Stimulated activated CD4-positive, alpha-beta T cell treated with anti-CD3 and anti-CD28 coated beads, Interleukin-12 subunit alpha, Interleukin-12 subunit beta, amount 100 ng/mL, for 4 hours (primary cell): ENCODE measurements at regions not wholly inside any gene's neighbourhood (a gene's known extent, or its start where the extent isn't known, plus 50 kb on each side); places are given as distances from the start of the nearest gene placed in this dataset.

ENCODE experiments used
- DNase-seq: peaks from one replicate; pipeline ENCODE4 v3.0.0-alpha.2; 2020

DNA sequence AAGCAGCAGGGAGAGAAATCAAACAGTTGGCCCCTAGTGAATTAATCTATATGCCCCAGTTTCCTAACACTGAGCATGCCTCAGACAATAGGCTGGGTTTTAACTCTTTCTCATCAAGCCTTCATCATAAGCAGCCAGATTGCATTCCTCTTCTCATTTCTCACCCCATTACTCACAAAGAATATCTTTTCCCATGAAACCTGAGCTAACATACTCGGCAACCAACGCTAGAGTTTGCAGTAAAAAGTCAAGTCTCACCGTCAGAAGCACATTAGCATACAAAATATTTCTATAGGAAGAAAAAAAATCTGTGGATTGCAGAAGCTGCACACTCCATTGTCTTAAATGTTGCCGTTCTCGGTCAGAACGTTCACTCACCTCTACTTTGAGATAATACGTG, 429.9 kb upstream of the ARID1B start:
- DNase-seq = no peak

DNA sequence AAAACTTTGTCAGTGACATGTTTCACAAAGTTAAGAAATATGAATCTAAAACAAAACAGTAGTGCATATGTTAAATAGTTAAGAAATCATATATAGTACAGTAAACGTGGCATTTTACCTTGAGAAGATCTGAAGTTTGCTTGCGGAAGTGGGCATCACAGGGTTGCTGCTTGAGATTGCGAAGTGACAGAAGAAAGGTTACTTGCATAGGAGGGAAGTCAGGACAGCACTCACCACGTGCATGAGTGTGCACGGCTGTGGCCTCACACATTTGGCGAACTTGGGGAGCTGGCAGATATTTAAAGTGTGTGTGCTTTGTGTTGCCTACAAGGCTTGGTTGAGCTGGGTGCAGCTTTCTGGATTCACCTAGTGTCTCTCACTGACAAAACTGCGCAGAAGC, 431.5 kb upstream of the ARID1B start:
- DNase-seq = no peak

DNA sequence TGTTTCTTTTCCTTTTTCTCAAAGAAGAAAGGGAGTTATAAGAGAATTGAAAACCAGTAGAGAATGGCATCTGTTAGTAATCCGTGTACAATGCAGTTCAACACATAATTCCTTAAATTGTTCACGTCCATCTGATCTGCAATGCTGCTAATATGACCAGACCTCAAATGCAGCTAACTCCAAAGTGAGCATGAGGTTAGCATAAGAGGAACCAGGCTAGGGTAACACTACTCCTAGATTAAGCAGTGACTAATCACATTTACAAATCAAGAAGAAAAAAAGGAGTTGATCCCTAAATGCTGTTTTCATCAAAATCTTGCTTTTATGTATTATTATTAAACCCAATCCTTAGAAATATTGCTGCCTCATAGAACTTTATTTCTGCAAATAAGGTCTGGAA, 432.7 kb upstream of the ARID1B start:
- no peak for DNase-seq

DNA sequence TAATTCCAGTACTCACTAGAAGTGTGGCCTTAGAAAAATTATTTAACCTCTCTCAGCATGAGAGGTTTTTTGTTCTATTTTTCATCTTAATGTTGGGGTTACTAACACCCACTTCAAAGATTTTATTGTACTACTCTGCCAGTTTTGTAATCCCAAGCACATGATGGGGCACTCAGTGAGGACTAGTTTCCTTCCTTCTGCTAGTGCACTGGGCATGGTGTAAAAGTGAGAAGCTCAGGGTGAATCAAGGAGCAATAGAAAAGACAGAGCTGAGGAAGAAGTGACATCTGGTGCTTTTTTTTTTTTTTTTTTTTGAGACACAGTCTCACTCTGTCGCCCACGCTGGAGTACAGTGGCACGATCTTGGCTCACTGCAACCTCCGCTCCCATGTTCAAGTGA, 439.4 kb upstream of the ARID1B start:
- no peak for DNase-seq

DNA sequence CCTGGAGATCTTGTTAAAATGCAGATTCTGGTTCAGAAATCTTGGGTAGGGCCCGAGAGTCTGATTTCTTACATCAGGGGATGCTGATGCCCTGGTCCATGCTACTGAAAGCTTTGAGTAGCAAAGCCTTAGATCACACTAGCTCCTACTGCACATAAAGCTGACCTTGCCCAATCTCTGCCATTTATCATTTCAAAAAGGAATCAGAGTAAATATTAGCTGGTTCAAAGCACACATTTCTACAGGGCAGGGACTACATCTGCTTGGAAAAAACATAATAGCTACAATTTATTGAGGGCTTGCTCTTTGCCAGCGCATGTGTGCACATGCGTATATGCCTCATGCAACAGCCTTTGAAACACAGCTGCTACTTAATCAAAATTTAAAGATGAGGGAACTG, 440.4 kb upstream of the ARID1B start:
- no peak for DNase-seq

DNA sequence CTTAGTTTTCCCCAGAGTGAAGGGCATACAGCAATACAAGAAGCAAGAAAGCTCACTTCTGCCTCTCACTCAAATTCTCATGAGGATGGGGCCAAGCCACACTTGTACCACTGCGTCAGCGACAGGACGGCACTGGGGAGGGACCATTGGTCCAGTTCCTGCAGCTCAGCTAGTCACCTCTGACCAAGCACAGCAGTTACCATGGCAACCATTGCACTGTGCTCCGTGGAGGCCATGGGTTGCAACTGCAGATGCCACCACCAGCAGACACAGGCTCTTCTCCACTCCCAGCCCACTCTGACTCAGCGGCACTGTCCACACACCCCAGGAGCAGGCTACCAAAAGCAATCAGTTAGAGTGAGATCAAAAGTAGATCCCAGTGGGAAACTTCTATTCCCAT, 441.1 kb upstream of the ARID1B start:
- DNase-seq = no peak

DNA sequence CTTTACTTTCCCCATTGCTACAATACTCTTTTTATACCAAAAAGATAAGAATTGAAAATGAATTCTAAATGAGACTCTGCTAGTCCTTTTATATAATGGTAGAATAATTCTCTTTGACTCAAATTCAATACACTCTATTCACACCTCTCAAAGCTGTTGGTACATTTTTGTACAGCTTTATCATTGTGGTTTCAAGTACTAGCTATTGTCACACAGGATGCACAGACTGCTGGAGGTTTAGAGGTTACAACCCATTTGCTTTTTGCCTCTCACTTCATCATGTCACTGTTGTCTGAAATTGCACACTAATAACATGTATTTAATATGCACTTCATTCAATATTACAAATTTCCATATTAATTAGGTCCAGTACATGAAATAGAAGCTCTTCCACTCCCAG, 442.2 kb upstream of the ARID1B start:
- no peak for DNase-seq

DNA sequence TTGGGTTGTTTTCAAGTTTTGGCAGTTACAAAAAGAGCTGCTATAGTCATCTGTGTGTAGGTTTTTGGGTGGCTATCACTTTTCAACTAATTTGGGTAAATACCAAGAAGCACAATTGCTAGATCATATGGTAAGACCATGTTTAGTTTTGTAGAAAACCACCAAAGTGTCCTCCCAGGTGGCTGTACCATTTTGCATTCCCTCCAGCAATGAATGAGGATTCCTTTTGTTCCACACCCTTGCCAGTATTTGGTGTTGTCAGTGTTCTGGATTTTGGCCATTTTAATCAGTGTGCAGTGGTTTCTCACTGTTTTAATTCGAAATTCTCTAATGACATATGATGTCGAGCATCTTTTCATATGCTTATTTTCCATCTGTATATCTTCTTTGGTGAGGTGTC, 457.5 kb upstream of the ARID1B start:
- DNase-seq = no peak

DNA sequence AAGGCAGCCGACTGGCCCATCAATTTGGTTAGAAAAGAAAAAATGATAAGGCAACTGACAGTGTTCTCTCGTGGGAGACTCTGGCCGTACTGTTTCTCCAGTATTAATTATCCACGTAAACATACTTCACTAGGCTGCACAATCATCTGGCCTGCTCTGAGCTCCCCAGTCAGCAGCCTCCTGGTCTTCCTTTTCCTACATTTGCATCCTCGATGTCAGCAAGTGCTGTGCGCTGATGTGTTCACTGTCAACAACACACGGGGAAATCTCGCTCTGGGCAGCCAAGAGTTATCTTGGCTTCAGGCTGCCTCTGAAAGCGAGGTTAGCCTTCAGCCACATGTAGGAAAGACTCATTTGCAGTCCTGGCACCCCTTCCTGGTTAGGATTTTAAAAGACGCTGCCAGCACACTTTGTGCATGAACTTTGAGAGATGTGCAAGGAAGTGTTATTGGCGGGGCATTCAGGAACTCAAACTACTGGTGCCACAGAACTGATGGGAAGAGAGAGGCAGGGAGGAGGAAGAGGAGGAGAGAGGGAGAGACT, 460.5 kb upstream of the ARID1B start:
- DNase-seq = no peak

DNA sequence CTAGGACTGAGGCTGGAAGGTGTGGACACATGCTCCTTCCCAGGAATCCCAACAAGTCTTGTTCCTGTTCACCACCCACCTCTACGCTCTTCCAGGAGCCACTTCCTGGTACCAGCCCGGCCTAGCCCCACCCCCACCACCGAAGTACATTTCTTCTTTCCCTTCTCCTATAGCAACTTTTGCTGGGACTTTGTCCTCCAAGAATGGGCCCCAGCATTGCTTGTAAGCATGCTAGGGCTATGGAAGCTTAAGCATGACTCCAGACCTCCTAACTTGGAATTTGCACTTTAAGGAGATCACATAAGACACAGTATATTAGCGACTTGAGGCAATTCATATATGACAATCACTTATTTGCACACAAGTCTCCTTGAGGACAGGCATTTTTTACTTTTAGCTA, 462.0 kb upstream of the ARID1B start:
- no peak for DNase-seq

DNA sequence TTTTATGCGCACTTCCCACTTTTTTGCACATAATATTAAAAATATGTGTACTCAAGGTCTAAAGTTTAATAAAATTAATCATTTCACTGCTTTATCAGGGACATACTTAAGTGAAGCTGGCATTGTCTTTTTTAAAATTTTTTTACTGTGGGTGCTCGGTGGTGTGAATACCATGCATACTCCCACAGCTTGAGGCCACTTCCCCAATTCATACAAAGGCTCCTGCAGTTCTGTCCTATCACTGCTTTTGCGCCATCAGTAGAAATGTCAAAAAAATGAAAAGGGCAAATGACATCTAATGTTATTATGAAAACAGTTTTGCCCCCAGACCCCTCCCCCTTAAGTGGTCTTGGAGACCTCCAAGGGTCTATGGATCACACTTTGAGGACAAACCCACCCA, 464.1 kb upstream of the ARID1B start:
- no peak for DNase-seq

DNA sequence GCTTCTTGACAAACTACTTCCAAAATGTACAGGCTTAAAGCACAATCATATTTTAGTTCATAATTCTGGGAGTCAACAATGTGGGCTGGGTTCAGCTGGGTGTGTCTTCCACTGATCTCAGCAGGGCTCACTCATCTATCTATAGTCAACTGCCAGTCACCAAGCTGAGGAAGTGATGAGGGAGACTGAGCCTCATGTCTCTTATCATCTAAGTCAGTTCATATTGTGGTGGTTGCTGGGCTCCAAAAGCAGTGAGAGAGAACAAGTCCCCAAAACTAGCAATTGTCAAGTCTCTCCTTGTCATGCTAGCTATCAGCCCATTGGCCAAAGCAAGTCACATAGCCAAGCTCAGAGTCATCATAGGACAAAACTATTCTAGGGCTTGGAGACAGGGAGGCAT, 465.9 kb upstream of the ARID1B start:
- DNase-seq = no peak

DNA sequence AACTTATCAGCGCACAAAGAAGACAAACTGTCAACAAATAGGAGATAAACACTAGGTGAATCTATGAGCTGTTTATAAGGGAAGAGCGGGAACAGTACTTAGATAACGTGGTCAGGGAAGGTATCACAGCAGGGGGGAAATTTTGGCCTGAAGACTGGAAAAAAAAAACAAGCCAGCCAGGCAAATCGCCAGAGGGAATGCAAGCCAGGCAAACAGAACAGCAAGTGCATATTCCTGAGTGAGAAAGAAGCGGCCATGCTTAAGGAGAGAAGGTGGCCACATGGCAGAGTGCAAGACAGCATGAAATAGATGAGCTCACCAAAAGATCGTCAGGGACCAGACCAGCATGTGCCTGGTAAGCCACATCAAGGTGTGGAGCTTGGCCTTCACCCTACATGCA, 466.5 kb upstream of the ARID1B start:
- DNase-seq = no peak

DNA sequence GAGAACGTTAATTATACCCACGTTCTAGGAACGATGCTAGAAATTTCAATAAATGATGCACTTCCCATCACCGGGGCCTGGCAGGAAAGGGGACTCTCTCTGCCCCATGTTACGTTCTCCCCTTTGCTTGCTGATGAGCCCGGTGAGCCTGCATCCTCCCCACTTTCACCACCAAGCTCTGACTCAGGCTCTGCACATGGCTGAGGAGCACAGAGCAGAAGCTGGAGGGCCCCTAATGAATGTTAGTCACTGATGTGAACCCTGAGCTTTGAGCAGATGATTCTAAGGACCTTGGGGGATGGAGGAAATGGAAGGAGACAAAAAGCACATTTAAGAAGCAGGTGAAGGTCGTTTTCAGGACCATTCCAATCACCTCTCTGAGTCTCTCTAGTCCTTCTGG, 468.2 kb upstream of the ARID1B start:
- no peak for DNase-seq

DNA sequence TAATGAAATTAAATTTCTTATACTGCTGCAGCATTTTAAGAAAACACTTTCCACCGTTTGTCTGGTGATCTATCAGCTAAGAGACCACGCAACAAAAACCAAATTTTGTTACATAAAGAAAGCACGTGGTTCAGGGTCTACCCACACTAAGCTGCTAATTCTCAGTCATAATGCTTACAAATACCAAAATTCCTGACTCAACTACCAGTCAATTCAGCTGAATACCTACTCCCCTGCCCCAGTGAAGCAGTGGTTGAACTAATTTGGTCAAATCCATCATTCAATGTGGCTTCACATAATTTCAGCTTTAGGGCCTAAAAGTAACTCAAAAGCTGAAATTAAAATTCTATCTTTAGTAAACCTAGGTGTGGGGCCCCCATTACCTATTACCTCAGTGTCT, 468.6 kb upstream of the ARID1B start:
- no peak for DNase-seq

DNA sequence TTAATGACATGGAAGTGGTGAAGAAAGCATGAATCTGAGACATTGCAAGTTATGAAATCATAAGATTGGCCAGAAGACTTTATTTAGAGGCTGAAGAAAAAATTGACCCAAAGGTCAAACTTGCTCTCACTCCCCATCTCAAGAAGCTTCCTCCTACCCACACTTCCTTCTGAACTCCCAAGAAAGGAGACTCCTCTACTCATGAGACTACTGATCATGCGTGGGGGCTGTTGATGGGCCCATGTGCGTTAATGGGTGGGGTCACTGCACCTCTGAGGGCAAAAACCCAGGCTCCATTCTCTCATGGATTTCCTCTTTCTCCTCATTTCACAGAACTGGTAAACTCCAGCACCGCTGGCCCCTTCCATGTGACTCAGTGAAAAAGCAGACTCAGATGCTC, 470.6 kb upstream of the ARID1B start:
- no peak for DNase-seq

DNA sequence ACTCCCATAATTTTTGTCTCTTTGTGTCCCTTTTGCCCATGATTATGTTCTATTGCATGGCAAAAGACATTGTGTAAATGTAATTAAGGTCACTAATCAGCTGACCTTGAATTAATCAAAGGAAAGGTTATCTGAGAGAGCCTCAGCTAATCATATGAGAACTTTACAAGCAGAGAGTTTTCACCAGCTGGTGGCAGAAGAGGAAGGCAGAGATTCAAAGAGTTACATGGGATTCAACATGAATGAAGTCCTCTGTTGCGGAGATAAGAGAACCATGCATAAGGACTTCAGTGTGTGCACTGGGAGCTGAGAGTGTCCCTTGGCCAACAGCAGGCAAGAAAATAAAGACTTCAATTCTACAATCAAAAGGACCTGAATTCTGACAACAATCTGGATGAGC, 494.1 kb upstream of the ARID1B start:
- DNase-seq = no peak

DNA sequence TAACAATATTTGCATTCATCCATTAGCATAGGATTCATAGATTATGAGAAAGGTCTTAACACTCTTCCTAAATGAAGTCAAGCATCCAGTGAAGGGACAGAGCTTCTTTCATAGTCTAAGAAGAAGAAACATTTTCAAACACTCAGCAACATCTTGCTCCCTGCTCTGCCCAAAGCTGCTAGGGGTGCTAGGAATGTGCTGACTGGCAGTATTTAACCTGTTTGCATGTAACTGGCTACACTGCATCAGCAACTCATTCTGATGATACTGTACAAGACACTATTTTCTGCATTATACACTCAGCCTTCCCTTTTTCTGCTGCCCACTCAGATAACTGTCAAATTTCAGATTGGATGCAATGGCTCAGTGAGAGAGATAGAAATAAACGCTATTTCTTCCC, 495.1 kb upstream of the ARID1B start:
- no peak for DNase-seq

DNA sequence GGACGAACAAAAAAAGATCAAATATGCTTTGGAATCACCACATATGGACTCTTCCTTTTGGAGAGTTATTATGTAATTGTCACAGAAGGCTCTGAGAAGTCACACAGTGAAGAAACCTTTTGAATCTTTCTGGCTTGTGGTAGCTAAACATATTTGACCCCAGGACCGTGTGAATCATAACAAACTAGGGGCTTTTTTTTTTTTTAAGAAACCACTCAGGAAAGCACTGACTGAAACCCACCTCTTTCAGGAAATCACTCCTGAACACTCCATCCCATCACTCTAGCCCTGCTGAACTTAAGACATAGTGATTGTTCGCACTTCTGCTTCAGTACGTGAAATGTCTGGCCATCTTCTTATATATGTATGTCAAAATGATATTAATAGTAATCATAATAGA, 495.9 kb upstream of the ARID1B start:
- DNase-seq = no peak

DNA sequence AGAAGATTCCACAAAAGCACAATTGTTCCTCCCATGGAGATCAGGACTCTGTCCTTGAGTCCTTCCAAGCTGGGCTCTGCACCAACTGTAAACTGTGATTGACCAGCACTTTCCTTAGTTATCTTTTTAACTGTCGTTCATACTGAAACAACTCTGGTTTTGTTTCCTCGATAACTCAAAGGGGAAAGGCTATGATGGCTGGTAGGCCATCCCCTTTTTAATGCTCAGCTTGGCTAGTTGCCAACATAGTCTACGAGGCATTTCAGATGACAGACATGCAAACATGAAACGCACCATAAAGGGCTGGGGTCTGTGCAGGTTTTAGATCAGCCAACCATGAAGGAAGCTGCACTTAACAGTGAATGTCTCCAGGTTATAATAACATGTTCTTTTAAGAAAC, 497.1 kb upstream of the ARID1B start:
- no peak for DNase-seq

DNA sequence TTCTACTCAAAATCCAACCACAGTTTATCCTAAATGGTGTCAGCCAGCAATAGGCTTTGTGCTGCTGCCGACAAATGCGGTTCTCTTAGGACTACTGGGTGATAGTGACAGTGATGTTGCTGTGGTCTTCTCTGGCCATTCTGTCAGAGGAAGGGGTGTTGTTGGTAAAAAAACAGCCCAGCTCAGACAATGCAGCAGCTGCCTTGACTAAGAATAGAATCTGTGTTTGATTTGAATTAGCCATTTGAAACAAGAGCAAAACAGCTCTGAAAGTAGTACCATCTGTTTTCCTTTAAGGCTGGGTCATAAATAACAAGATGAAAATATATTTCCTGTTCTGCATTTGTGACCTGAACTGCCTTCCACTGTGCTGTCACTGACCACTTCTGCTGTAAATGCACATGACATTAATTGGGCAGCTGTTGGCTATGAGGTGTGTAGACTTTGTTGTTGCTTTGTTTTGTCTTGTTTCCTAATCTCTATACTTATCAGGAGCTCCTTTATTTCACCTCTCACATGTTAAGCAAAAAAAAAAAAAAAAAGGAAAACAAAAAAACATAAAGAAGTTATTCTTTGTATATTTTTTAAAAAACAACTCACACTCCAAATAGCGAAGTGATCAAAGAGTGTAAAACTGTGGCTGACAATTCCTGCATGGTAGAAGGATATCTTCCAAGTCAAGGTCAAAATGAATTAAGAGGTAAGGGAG, 497.8 kb upstream of the ARID1B start:
- no peak for DNase-seq

DNA sequence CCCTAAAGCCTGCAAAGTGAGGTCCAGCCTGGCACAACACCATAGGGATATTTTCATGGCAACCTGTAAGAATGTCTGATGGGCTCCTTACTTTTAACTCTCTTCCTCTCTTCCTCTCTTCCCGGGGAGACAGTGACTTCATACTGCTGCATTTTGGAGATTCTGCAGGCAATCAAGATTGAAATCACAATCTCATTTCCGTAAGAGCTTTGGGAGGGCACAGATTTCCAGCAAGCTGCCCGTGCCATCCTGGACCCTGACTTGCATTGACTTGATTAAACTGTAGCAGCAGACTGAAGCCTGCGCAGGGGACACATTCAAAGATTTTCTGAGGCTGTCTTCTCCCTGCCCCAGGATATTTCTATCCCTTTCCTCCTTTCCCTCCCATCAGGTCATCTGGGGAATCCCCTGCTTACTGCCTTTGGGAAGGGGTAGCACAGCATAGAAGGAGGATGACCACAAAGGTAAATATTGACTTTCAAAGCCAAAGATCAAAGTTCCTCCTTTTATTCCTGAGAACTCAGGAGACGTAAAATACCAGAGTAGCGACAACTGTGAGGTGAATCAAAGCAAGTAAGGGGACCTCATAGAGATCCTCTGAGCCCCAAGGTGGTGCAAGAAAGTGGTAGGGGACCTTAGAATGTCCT, 504.0 kb upstream of the ARID1B start:
- DNase-seq = no peak

DNA sequence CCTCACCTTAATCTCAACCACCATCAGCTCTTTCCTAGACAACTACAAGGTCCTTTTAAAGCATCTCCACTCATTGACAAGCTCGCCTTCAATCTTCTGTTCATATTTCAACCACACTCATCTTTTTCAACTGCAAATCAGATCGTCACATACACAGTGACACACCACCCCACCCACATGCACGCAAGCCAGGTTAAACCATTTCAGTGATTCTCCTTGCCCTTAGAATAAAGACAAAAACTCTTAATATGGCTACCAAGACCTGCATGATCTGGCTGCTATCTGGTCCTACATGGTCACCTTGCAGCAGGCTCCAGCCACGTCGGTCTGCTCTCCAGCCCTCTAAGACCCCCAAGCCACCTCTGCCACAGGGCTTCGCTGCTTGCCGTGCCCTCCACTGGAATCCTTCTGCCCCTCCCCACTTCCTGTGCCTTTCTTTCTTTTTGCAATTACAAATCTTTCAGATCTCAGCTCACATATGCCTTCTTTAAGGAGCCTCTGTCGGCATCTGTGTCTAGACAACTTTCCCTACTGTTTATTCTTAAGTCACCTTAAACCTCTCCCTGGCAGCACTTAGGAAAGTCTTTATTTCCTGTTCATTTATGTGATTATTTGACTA, 507.3 kb upstream of the ARID1B start:
- peak; percentile 10 for DNase-seq

DNA sequence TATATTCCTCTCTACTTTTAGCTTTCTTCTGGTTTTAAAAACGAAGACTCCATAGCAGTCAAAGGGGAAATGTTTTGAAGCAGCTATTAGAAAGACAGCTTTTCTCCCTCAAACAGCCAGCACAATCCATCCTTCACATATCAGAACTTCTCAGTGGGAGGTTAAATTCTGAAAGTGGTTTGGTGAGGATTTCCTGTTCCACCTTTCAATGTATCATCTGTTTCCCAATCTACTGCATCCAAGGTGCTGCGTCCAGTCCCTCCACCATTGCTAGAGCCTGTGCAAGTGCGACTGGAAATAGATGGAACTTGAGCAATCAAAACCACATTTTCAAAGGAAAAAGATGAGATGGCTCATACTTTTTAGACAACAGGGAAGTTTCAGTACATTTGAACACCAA, 508.3 kb upstream of the ARID1B start:
- DNase-seq = no peak

DNA sequence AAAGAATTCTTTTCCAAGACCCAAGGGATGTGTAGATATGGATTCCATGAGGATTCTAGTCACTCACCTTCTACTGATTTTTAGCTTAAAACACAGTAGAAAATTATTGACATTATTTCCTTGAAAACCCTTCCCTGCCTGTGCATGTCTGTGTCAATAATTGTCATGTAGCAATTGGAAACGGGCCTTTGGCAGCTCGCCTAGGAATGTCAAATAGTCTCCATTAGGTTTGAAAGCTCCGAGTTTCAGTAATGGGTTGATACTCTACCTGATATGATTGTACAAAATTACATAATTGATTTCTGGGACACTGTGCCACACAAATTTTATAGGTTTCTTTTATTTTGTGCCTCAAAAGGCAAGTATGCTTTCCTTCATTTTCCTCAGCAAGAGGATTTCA, 515.2 kb upstream of the ARID1B start:
- no peak for DNase-seq
